Effector memory CD4-positive, alpha-beta T cell (primary cell): ENCODE measurements at regions not wholly inside any gene's neighbourhood (a gene's known extent, or its start where the extent isn't known, plus 50 kb on each side); places are given as distances from the start of the nearest gene placed in this dataset.

Experiments used
- DNase-seq, 3 donors: peaks; one replicate each; pipeline ENCODE4 v3.0.0-alpha.2; 2020
- H3K27ac ChIP-seq: 2 replicates; pipeline ENCODE4 v1.7.0; 2013; ENCODE audit warnings: mild to moderate bottlenecking, low read length, moderate library complexity; ENCODE audit not compliant: insufficient read depth, poor library complexity, severe bottlenecking
- H3K27me3 ChIP-seq: replicated peaks from 2 replicates; pipeline ENCODE4 v1.7.0; 2013; ENCODE audit warnings: mild to moderate bottlenecking, low read length; ENCODE audit not compliant: insufficient read depth, control insufficient read depth, poor library complexity, severe bottlenecking
- H3K36me3 ChIP-seq: 2 replicates; pipeline ENCODE4 v1.7.0; 2013; ENCODE audit warnings: mild to moderate bottlenecking, low read length, moderate library complexity; ENCODE audit not compliant: control insufficient read depth, insufficient read depth
- H3K4me1 ChIP-seq: 2 replicates; pipeline ENCODE4 v1.7.0; 2013; ENCODE audit warnings: low read length, mild to moderate bottlenecking; ENCODE audit not compliant: control insufficient read depth, insufficient read depth, poor library complexity, severe bottlenecking
- H3K4me3 ChIP-seq: 2 replicates; pipeline ENCODE4 v1.7.0; 2013; ENCODE audit warnings: low read length, low read depth, mild to moderate bottlenecking; ENCODE audit not compliant: insufficient read depth, poor library complexity, severe bottlenecking
- H3K9me3 ChIP-seq: 2 replicates; pipeline ENCODE4 v1.7.0; 2013; ENCODE audit warnings: mild to moderate bottlenecking, low read length, moderate library complexity; ENCODE audit not compliant: control insufficient read depth

DNA sequence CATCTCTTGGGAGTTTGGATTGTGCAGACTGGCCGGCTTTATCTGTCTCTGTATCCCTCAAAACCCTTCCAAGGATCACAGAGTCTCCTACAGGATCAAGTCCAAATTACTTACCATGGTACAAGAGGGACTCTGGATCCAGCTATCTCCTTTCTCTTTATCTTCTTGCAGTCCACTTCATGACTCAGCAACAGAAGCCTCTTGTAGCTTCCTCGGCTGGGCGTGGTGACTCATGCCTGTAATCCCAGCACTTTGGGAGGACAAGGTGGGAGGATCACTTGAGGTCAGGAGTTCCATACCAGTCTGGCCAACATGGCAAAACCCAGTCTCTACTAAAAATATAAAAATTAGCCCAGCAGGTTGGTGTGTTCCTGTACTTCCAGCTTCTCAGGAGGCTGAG lies 189.7 kb downstream of the BCAT1 start:
- no peak overlapping the region for H3K27ac ChIP-seq
- H3K4me1 ChIP-seq = no peaks in the 10 kb centered on the region
- no peak for DNase-seq
- no peaks in the 10 kb centered on the region for H3K9me3 ChIP-seq
- H3K4me3 ChIP-seq = no peak overlapping the region
- no peaks in the 10 kb centered on the region for H3K36me3 ChIP-seq
- H3K27me3 ChIP-seq = no peaks in the 10 kb centered on the region

GRCh38 chr12:24756479-24757024 lies 192.3 kb downstream of the BCAT1 start:
- H3K27me3 ChIP-seq = no peaks in the 10 kb centered on the region
- no peaks in the 10 kb centered on the region for H3K36me3 ChIP-seq
- no peak for DNase-seq
- H3K9me3 ChIP-seq = no peaks in the 10 kb centered on the region
- no peaks in the 10 kb centered on the region for H3K4me1 ChIP-seq
- no peak overlapping the region for H3K4me3 ChIP-seq
- H3K27ac ChIP-seq = no peak overlapping the region

GRCh38 chr12:24754690-24755638 lies 193.9 kb downstream of the BCAT1 start:
- H3K4me3 ChIP-seq = no peak overlapping the region
- no peaks in the 10 kb centered on the region for H3K27me3 ChIP-seq
- no peaks in the 10 kb centered on the region for H3K9me3 ChIP-seq
- H3K36me3 ChIP-seq = no peaks in the 10 kb centered on the region
- no peak overlapping the region for H3K27ac ChIP-seq
- DNase-seq = no peak
- no peaks in the 10 kb centered on the region for H3K4me1 ChIP-seq

DNA sequence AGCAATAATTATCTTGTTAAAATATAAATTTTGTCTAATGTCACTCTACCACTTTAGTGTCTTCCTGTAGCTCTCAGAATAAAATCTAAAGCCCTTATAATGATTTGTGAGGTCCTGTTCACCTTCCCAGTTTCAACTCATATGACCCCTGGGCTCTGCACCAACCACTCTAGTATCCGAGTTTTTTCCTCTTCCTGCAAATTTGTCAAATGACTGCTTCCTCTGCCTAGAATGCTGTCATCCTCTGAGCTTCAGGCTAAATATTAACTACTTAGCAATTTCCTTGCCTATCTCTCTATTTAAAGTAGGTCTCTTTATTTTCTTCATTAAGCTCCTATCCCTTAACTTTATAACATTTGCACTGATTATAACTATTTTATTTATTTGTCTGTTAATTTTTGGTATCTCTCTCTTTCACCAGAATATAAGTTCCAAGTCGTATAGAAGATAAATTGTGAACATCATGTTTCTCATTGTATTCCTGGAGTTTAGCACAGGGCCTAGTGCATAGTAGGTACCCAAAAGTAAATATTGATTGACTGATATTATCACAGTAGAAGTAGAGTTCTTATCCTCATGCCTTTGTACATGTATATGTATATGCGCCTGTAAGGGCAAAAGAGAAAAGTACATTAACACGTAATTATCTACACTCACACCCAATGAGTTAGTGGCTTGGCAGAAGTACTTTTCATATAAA lies 196.0 kb downstream of the BCAT1 start:
- no peak overlapping the region for H3K27ac ChIP-seq
- H3K4me3 ChIP-seq = no peak overlapping the region
- no peak for DNase-seq
- no peaks in the 10 kb centered on the region for H3K9me3 ChIP-seq
- H3K36me3 ChIP-seq = no peaks in the 10 kb centered on the region
- H3K27me3 ChIP-seq = no peaks in the 10 kb centered on the region
- no peaks in the 10 kb centered on the region for H3K4me1 ChIP-seq

- Histone ChIP-seq H3K27me3 (no peaks in the 10 kb centered on the region), H3K36me3 (no peaks in the 10 kb centered on the region), H3K27ac (no peak overlapping the region), H3K4me3 (no peak overlapping the region), H3K4me1 (no peaks in the 10 kb centered on the region), H3K9me3 (no peaks in the 10 kb centered on the region)
- DNase-seq = no peak
Observed at GRCh38 chr12:24751181-24751580, 197.7 kb downstream of the BCAT1 start.

- Histone ChIP-seq H3K27me3 (no peaks in the 10 kb centered on the region), H3K9me3 (no peaks in the 10 kb centered on the region), H3K27ac (no peak overlapping the region), H3K4me3 (no peak overlapping the region), H3K36me3 (no peaks in the 10 kb centered on the region), H3K4me1 (no peaks in the 10 kb centered on the region)
- DNase-seq = no peak
Observed at GRCh38 chr12:24750263-24750662, 198.6 kb downstream of the BCAT1 start.

- Histone ChIP-seq H3K4me1 (no peaks in the 10 kb centered on the region), H3K9me3 (no peaks in the 10 kb centered on the region), H3K36me3 (no peaks in the 10 kb centered on the region), H3K4me3 (no peak overlapping the region), H3K27ac (no peak overlapping the region), H3K27me3 (no peaks in the 10 kb centered on the region)
- no peak for DNase-seq
Observed at GRCh38 chr12:24749171-24749570, 199.7 kb downstream of the BCAT1 start.

DNA sequence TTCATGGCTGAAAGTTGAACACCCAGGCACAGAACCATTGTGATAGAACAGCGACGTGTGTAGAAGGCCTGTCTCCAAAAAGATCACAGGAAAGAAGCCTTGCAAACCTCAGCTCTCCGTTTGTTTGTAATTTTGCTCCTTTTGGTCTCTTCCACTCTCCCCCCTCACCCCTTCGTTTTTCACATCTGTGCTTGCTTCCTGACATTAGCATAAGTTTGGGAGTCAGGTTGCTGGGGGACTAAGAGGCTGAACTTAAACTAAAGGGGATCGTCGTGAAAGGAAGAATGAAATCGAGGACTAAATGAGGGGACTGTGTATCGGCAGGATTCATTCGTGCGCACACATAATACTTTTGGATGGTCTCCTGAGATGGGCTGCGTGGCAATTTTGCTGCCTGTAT lies 200.6 kb downstream of the BCAT1 start:
- Histone ChIP-seq H3K27ac (no peak overlapping the region), H3K4me1 (no peaks in the 10 kb centered on the region), H3K27me3 (no peaks in the 10 kb centered on the region), H3K9me3 (no peaks in the 10 kb centered on the region), H3K36me3 (no peaks in the 10 kb centered on the region), H3K4me3 (no peak overlapping the region)
- DNase-seq = no peak

DNA sequence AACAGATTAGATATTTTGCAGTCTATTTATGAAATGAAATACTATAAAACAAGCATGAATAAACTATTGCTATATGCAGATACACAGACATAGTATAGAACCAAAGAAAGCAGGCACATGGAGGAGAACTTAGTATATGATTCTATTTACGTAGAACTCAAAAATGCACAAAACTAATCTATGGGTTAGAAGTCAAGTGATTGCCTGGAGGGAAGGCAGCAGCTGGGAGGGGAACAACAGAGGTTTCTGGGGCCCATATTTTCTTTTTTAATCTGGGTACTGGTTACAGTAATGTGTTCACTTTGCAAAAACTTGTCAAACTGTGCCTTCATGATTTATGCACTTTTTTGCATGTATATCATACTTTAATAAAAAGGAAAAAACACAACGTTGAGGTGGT lies 202.0 kb downstream of the BCAT1 start:
- Histone ChIP-seq H3K9me3 (no peaks in the 10 kb centered on the region), H3K4me1 (no peaks in the 10 kb centered on the region), H3K4me3 (no peak overlapping the region), H3K27me3 (no peaks in the 10 kb centered on the region), H3K36me3 (no peaks in the 10 kb centered on the region), H3K27ac (no peak overlapping the region)
- no peak for DNase-seq
